GM21786 (cell line): ENCODE measurements at regions not wholly inside any gene's neighbourhood (a gene's known extent, or its start where the extent isn't known, plus 50 kb on each side); places are given as distances from the start of the nearest gene placed in this dataset.

Source experiments
- ATAC-seq: cut with Tn5 transposase; IDR thresholded peaks from one replicate; pipeline ENCODE4 v1.9.1; 2021; ENCODE audit not compliant: unreplicated experiment

GRCh38 chr6:156391061-156391672 lies 386.0 kb upstream of the ARID1B start:
- ATAC-seq, result no peak

DNA sequence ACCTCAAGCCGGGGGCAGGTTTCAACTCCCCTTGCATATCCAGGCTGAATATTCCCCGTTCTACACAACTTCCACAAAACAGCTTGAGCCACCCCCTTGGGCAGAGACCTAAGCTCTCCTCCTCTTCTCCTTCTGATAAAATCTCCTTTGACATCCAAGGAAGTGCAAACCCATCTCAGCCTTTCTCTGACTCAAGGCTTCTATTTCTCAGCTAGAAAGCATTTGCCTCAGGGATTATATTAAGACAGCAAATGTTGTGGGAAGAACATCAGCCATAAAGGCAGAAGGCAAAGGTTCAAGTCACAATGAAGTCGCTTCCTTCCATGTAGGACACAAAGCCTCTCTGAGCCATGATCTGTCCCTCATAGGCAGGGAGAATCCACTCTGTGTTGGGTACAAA lies 386.6 kb upstream of the ARID1B start:
- ATAC-seq, result no peak

- ATAC-seq, result no peak
Observed at GRCh38 chr6:156389296-156389695, 387.9 kb upstream of the ARID1B start.

DNA sequence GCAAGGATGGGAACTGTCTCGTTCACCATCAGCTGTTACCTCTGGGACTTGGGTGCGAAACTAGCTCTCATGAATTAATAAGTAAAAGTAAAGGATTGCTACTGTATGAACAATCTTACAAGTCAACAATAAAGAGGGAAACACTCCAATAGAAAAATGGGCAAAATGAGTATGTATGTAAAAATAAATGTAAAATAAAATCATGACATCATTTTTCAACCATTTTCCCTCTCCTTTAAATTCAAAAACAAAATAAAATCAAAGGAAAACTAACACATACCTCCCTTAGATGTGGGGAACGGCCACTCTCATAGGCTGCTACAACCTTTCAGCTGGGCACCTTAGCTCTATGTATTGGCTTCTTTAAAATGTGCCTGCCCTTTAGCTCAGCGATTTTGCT lies 389.7 kb upstream of the ARID1B start:
- ATAC-seq, result no peak

- ATAC-seq, result no peak
Observed at GRCh38 chr6:156383059-156383458, 394.1 kb upstream of the ARID1B start.

DNA sequence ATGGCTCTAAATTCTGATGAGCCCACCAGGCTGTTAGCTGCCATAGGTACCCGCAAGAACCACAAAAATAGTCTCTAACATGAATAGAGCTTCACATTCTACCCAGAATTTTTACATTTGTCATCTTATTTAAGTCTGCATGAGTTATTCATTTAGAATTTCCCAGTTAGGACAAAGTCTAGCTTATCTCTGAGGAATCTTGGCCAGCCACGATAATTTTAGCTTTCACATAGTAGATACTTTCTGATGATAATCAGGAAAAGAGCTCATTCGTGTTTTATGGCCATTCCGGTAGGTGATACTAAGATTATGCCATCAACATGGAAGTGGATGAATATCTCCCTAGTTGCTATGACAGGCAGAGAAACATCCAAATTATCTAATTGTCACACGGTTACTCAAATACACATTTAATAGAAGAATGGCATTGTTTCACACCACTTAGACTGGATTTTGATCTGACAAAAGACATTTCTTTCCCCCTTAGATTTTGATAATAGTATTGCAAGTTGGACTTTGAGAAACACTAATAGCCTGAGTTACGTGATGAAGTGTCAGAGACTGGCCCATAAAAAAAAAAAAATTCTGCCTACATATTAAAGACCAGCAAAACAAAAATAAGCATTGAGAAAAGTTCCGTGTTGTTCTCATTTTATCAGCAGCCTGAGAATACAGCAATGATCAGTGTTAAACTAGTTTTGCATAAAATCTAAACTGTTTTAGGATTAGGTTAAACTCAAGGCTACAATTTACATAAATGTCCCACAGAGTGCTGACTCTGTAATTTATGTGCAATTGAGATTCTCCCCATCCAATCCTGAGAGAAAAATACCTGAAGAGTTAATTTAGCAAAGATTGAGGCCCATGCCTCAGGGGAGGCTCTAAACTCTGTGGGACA lies 397.5 kb upstream of the ARID1B start:
- ATAC-seq, result no peak

- ATAC-seq, result no peak
Observed at GRCh38 chr6:156378853-156379252, 398.3 kb upstream of the ARID1B start.

- no peak for ATAC-seq
Observed at GRCh38 chr6:156376091-156376490, 401.1 kb upstream of the ARID1B start.

DNA sequence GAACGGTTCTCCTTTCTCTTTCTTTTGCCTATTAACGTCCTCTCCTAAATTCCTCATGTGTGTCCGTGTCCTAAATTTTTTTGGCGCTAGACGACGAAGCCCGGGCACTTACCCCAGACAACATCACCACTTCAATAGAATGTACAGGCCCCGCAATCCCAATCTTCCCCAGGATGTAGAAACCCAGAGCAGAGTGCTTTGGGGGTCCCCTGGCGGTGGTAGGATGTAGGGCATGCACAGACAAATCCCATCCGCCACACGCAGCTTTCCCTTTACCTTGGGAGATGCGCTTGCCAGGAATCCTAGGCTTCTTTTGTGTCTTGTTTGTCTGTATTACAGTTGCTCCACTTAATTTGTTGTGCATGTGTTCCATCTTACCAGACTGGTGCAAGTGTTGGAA lies 417.3 kb upstream of the ARID1B start:
- ATAC-seq, result no peak

DNA sequence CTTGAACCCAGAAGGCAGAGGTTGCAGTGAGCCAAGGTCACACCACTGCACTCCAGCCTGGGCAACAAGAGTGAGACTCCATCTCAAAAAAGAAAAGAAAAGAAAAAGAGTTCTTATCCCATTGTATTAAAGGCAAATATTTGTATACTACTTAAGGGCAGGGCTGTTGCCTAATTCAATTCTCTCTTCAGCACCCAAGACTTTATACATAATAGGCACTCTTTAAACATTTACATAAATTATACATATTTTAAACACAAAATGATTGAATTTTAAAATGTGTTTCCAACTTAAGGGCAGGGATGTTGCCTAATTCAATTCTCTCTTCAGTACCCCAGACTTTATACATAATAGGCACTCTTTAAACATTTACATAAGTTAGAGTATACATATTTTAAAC lies 424.3 kb upstream of the ARID1B start:
- no peak for ATAC-seq

DNA sequence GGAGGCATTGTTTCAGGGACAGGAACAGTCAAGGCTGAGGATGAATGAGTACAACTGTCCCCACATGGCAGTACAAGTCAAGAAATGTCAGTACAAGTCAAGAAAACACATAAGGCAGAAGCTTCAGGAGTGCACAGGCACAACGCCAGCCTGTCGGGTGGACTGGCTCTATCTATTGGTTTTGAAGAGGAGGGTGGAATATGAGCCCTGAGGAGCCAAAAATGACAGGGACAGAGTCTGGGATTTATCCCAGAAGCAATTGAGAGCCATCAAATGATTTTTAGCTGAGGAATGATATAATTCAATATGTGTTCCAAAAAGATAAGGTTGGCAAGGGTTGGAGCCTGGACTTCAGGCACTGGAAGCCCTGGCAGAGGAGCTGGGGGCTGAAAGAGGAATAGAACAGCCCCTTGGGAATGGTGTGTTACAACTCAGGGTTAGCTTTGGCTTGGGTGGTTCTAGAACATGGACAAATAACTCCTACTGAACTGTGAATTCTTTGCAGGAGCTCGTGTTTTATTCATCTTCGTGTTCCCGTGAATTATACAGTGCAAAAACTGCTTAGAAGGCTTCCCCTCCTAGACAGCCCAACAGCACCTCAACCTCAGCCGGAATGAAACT lies 425.7 kb upstream of the ARID1B start:
- ATAC-seq, result no peak

- no peak for ATAC-seq
Observed at GRCh38 chr6:156350337-156350736, 426.8 kb upstream of the ARID1B start.

DNA sequence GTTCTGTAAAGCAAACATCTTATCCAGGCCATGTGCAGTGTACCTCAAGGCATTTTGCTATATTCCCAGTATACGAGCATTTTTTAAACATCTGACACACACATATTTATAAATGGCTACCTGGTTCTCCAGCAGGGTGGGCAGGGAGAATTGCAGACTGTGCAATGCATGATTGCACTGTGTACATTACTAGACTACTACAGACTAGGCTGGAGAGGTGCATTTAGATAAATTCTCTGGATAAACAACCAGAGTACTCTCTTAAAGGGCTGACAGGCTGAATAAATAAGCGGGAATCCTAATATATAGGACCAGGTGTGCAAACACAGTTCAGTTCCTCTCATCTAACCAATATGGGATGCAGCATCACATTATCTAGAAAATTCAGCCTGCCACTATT lies 428.3 kb upstream of the ARID1B start:
- ATAC-seq, result no peak

DNA sequence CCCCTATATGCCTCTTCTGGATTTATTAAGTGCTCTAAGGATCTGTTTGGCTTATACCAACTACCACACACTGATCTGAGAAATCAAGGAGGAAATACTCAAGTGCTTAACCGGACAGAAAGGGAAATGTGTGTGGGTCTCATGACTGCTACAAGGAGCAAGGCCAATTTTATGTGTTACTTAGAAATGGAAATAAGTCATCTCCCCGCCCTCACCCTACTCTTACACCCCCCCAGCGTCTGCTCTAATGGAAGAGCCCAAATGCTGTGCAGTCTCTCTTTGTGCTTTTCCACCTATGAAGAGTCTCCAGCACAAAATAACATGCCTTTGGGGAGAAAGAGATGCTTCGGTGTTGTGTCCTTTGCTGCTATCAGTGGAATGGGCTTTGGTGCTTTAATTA lies 428.8 kb upstream of the ARID1B start:
- no peak for ATAC-seq

- ATAC-seq, result no peak
Observed at GRCh38 chr6:156347656-156348055, 429.5 kb upstream of the ARID1B start.

DNA sequence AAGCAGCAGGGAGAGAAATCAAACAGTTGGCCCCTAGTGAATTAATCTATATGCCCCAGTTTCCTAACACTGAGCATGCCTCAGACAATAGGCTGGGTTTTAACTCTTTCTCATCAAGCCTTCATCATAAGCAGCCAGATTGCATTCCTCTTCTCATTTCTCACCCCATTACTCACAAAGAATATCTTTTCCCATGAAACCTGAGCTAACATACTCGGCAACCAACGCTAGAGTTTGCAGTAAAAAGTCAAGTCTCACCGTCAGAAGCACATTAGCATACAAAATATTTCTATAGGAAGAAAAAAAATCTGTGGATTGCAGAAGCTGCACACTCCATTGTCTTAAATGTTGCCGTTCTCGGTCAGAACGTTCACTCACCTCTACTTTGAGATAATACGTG lies 429.9 kb upstream of the ARID1B start:
- ATAC-seq, result no peak

- no peak for ATAC-seq
Observed at GRCh38 chr6:156345700-156346099, 431.5 kb upstream of the ARID1B start.

GRCh38 chr6:156344491-156344890 lies 432.7 kb upstream of the ARID1B start:
- no peak for ATAC-seq

DNA sequence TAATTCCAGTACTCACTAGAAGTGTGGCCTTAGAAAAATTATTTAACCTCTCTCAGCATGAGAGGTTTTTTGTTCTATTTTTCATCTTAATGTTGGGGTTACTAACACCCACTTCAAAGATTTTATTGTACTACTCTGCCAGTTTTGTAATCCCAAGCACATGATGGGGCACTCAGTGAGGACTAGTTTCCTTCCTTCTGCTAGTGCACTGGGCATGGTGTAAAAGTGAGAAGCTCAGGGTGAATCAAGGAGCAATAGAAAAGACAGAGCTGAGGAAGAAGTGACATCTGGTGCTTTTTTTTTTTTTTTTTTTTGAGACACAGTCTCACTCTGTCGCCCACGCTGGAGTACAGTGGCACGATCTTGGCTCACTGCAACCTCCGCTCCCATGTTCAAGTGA lies 439.4 kb upstream of the ARID1B start:
- ATAC-seq, result no peak

- ATAC-seq, result no peak
Observed at GRCh38 chr6:156336733-156337132, 440.4 kb upstream of the ARID1B start.

- no peak for ATAC-seq
Observed at GRCh38 chr6:156336089-156336488, 441.1 kb upstream of the ARID1B start.

DNA sequence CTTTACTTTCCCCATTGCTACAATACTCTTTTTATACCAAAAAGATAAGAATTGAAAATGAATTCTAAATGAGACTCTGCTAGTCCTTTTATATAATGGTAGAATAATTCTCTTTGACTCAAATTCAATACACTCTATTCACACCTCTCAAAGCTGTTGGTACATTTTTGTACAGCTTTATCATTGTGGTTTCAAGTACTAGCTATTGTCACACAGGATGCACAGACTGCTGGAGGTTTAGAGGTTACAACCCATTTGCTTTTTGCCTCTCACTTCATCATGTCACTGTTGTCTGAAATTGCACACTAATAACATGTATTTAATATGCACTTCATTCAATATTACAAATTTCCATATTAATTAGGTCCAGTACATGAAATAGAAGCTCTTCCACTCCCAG lies 442.2 kb upstream of the ARID1B start:
- ATAC-seq, result no peak
